ENCODE measurements at regions not wholly inside any gene's neighbourhood (a gene's known extent, or its start where the extent isn't known, plus 50 kb on each side); places are given as distances from the start of the nearest gene placed in this dataset.

- TF ChIP-seq ZZZ3 (CRISPR knock-in tag; IDR thresholded peaks at IDR 0.05; ENCODE audit: borderline replicate concordance), result no peak
- no peak for TF ChIP-seq FOXC1 (CRISPR knock-in tag; IDR thresholded peaks at IDR 0.05; ENCODE audit: borderline replicate concordance)
- TF ChIP-seq HDAC2 (CRISPR knock-in tag; IDR thresholded peaks at IDR 0.05), result no peak
- no peak for TF ChIP-seq CREB1 (IDR thresholded peaks at IDR 0.05)
- TF ChIP-seq CREB1 (CRISPR knock-in tag; IDR thresholded peaks at IDR 0.05), result no peak
- no peak for TF ChIP-seq SALL2 (CRISPR knock-in tag; IDR thresholded peaks at IDR 0.05)
- no peak for TF ChIP-seq ZNF274 (CRISPR knock-in tag; IDR thresholded peaks at IDR 0.05)
Measured at GRCh38 chr5:20972419-20972925, 984.5 kb upstream of the CDH18 start.
